ENCODE measurements at regions not wholly inside any gene's neighbourhood (a gene's known extent, or its start where the extent isn't known, plus 50 kb on each side); places are given as distances from the start of the nearest gene placed in this dataset.

- TF ChIP-seq, protein P1, sequence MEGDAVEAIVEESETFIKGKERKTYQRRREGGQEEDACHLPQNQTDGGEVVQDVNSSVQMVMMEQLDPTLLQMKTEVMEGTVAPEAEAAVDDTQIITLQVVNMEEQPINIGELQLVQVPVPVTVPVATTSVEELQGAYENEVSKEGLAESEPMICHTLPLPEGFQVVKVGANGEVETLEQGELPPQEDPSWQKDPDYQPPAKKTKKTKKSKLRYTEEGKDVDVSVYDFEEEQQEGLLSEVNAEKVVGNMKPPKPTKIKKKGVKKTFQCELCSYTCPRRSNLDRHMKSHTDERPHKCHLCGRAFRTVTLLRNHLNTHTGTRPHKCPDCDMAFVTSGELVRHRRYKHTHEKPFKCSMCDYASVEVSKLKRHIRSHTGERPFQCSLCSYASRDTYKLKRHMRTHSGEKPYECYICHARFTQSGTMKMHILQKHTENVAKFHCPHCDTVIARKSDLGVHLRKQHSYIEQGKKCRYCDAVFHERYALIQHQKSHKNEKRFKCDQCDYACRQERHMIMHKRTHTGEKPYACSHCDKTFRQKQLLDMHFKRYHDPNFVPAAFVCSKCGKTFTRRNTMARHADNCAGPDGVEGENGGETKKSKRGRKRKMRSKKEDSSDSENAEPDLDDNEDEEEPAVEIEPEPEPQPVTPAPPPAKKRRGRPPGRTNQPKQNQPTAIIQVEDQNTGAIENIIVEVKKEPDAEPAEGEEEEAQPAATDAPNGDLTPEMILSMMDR (IDR thresholded peaks at IDR 0.05): no peak
- H3K9me3 ChIP-seq: no peaks in the 10 kb centered on the region
- no peaks in the 10 kb centered on the region for H3K27me3 ChIP-seq (replicated peaks; ENCODE audit: insufficient read depth)
- H3K36me3 ChIP-seq: no peaks in the 10 kb centered on the region
- ATAC-seq (ENCODE audit: insufficient number of reproducible peaks, low FRiP score, low read depth) (no peak), DNase-seq (ENCODE audit: low spot score) (no peak)
- H3K27ac ChIP-seq: no peak overlapping the region
- no peaks in the 10 kb centered on the region for H3K4me1 ChIP-seq (ENCODE audit: control insufficient read depth in 1 of 2, low read depth in 2 of 2)
- H3K4me3 ChIP-seq: no peak overlapping the region
These were observed 233.6 kb upstream of the MAP3K7 start for GRCh38 chr6:90820436-90820835.

GRCh38 chr6:90819483-90819882 is 232.6 kb upstream of the MAP3K7 start:
- TF ChIP-seq, protein P1 (IDR thresholded peaks at IDR 0.05): no peak
- no peak for ATAC-seq (ENCODE audit: insufficient number of reproducible peaks, low FRiP score, low read depth)
- no peaks in the 10 kb centered on the region for H3K36me3 ChIP-seq

GRCh38 chr6:90818163-90818562 is 231.3 kb upstream of the MAP3K7 start:
- Histone ChIP-seq H3K4me1 (ENCODE audit: control insufficient read depth in 1 of 2, low read depth in 2 of 2) (no peaks in the 10 kb centered on the region), H3K4me3 (no peak overlapping the region), H3K36me3 (no peaks in the 10 kb centered on the region), H3K27me3 (replicated peaks; ENCODE audit: insufficient read depth) (no peaks in the 10 kb centered on the region), H3K27ac (no peak overlapping the region), H3K9me3 (no peaks in the 10 kb centered on the region)
- TF ChIP-seq, protein P1 (IDR thresholded peaks at IDR 0.05): no peak
- ATAC-seq (ENCODE audit: insufficient number of reproducible peaks, low FRiP score, low read depth): no peak
- no peak for DNase-seq (ENCODE audit: low spot score)

More at GRCh38 chr6:90819483-90819882, 232.6 kb upstream of the MAP3K7 start:
- H3K4me3 ChIP-seq: no peak overlapping the region
- no peaks in the 10 kb centered on the region for H3K4me1 ChIP-seq (ENCODE audit: control insufficient read depth in 1 of 2, low read depth in 2 of 2)
- no peaks in the 10 kb centered on the region for H3K9me3 ChIP-seq
- no peaks in the 10 kb centered on the region for H3K27me3 ChIP-seq (replicated peaks; ENCODE audit: insufficient read depth)
- no peak for DNase-seq (ENCODE audit: low spot score)
- H3K27ac ChIP-seq: no peak overlapping the region

DNA sequence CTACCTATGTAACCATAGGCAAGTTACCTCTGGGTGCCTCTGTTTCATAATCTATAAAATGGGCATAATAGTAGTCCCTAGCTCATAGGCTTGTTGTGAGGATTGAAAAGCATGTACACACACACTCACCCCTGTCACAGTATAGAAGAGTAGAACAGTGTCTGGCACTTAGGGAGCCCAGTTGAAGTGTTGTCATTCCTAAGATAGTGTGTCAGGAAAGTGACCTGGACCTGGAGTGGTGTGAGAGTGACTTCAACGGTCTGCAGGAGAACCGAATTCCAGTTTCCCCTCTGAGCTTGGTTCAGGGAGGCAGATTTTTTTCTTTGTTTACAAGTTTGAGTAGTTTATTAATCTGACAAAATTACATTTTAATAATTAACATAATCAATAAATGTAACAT is 229.9 kb upstream of the MAP3K7 start:
- no peak for ATAC-seq (ENCODE audit: insufficient number of reproducible peaks, low FRiP score, low read depth)
- no peak overlapping the region for H3K27ac ChIP-seq

DNA sequence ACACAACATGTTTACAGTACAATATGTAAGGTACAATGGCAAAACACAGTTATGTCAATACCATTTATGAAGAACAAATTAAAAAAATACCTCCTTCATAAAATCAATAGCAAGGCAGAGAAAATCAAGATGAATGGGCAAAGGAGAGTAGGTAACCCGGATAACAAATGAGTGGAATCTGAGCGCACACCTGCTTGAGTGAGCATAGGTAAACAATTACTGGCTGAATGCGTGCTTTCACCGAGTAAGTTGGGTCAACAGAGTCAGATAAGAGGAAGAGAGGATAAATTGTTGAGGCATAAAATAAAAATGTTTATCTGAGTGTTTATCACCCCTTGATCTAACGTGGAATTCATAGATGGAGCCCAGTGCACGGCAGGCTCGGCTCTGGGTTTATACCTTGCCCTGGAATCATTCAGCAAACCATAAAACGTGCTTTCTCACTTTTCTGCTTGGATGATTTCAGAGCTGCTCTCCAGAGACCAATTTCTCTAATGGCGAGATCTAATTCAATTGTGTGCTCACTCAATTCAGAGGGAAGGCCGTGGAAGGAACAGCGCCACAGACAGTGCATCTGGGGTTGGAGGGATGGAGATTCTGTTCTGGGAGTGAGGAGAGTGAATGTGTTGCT is 224.8 kb upstream of the MAP3K7 start:
- H3K36me3 ChIP-seq: no peaks in the 10 kb centered on the region
- TF ChIP-seq, protein P1 (IDR thresholded peaks at IDR 0.05): no peak

More for the DNA sequence above, 229.9 kb upstream of the MAP3K7 start:
- no peak for DNase-seq (ENCODE audit: low spot score)
- Histone ChIP-seq H3K4me3 (no peak overlapping the region), H3K4me1 (ENCODE audit: control insufficient read depth in 1 of 2, low read depth in 2 of 2) (no peaks in the 10 kb centered on the region), H3K36me3 (no peaks in the 10 kb centered on the region), H3K9me3 (no peaks in the 10 kb centered on the region), H3K27me3 (replicated peaks; ENCODE audit: insufficient read depth) (no peaks in the 10 kb centered on the region)
- TF ChIP-seq, protein P1 (IDR thresholded peaks at IDR 0.05): no peak

More for the DNA sequence above, 224.8 kb upstream of the MAP3K7 start:
- H3K27me3 ChIP-seq (replicated peaks; ENCODE audit: insufficient read depth): no peaks in the 10 kb centered on the region
- H3K4me3 ChIP-seq: no peak overlapping the region
- no peak overlapping the region for H3K27ac ChIP-seq
- no peaks in the 10 kb centered on the region for H3K4me1 ChIP-seq (ENCODE audit: control insufficient read depth in 1 of 2, low read depth in 2 of 2)
- no peak for ATAC-seq (ENCODE audit: insufficient number of reproducible peaks, low FRiP score, low read depth)
- no peaks in the 10 kb centered on the region for H3K9me3 ChIP-seq
- DNase-seq (ENCODE audit: low spot score): no peak

All from thoracic aorta (tissue), 2 donors.